ENCODE measurements at regions not wholly inside any gene's neighbourhood (a gene's known extent, or its start where the extent isn't known, plus 50 kb on each side); places are given as distances from the start of the nearest gene placed in this dataset.

GRCh38 chr4:64477127-64477526 is 67.9 kb upstream of the TECRL start:
- DNase-seq (ENCODE audit: low read depth), result no peak
- no peak for TF ChIP-seq CTCF (conservative IDR thresholded peaks at IDR 0.05; ENCODE audit: low read length)
- no peak overlapping the region for H3K4me3 ChIP-seq (ENCODE audit: low read length)

DNA sequence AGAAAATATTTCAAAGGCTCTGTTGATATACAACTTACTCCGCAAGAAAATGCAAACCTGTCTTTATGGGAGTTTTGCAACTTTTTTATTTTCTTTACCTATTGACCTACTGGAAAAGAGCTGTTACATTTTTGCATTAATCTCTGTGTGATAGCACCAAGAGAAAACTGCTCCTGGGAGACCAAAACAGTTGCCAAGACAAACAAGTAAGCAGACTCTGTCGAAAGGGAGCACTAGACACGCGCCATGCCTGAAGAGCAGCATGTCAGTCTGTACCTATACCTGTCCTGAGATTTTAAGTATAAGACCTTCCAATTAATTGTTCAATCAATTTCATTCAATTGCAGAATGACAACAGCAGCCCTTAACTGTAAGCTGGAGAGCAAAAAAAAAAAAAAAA is 56.0 kb upstream of the TECRL start:
- no peak for TF ChIP-seq CTCF (conservative IDR thresholded peaks at IDR 0.05; ENCODE audit: low read length)
- H3K4me3 ChIP-seq (ENCODE audit: low read length), result no peak overlapping the region
- DNase-seq (ENCODE audit: low read depth), result no peak

GRCh38 chr4:64464581-64464980 is 55.3 kb upstream of the TECRL start:
- H3K4me3 ChIP-seq (ENCODE audit: low read length), result no peak overlapping the region
- no peak for DNase-seq (ENCODE audit: low read depth)
- no peak for TF ChIP-seq CTCF (conservative IDR thresholded peaks at IDR 0.05; ENCODE audit: low read length)

Data from AG10803 (cell line).